Fibroblast of skin of right quadriceps (primary cell): ENCODE measurements at regions not wholly inside any gene's neighbourhood (a gene's known extent, or its start where the extent isn't known, plus 50 kb on each side); places are given as distances from the start of the nearest gene placed in this dataset.
"Not testable (repeated sequence)": the region's sequence is repeated elsewhere in the genome, so short reads cannot be mapped to it uniquely, and the experiment has no call there.

Source experiments
- DNase-seq: peaks from one replicate; pipeline ENCODE4 v3.0.0-alpha.2; 2013

GRCh38 chr14:30072454-30072853 is 144.8 kb upstream of the PRKD1 start:
- not testable (repeated sequence) for DNase-seq

GRCh38 chr14:30077946-30078345 is 150.3 kb upstream of the PRKD1 start:
- DNase-seq: peak; percentile 24

DNA sequence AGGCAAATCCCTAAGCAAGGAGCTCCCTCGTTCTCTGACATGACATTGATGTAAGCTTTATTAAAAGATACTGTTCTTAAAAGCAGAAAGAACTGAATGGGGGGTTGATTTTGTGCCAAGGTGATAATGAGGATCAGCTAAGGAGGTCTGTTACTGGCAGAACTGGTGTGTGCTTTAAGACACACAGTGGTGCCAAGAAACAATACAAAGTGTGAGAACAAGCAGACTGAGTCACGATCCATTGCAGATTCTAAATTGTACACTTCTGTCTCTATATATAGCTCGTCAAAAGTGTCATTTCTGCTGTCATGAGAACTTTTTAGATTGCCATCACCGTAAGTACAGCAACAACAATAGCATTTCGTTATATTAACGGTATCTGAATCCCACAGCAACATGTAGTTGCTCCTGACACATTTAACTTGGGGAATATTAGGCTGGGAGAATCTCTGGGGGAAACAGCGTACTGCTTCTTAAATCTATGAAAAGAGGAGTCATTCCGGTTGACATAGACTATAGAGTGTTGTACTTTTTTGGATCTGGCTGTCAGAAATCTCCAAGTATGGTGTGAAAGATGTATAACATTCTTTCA is 151.3 kb upstream of the PRKD1 start:
- no peak for DNase-seq

GRCh38 chr14:30082486-30082885 is 154.8 kb upstream of the PRKD1 start:
- DNase-seq: no peak

- no peak for DNase-seq
These were observed 157.2 kb upstream of the PRKD1 start for GRCh38 chr14:30084811-30085210.

DNA sequence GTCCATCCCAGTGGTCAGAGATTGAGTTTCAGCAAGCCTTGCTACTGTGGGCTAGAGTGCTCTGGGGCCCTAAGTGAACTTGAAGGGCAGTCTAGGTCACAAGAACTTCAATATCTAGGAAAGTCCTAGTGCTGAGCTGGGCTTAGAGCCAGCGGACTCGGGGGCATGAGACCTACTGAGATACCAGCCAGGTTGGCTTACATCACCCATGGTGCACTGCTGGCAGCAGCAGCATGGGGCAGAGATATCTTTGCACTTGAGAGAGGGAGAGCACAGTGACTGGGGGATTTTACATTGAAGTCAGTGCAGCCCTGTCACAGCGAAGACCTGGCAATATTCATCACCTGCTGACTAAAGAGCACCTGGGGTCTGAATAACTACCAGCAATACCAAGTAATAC is 158.3 kb upstream of the PRKD1 start:
- no peak for DNase-seq

DNA sequence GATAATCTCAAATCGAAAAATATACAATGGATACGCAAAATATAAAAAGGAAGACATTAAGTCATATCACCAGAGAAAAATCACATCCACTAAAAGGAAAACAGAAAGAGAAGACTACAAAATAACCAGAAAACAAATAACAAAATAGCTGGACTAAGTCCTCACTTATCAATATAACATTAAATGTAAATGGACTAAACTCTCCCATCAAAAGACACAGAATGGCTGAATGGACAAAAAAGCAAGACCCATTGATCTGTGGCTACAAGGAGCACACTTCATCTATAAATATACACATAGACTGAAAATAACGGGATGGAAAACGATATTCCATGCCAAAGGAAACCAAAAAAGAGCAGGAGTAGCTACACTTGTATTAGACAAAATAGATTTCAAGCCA is 161.0 kb upstream of the PRKD1 start:
- DNase-seq: no peak

GRCh38 chr14:30108975-30109700 is 181.5 kb upstream of the PRKD1 start:
- peak; percentile 43 for DNase-seq

GRCh38 chr14:30114051-30114450 is 186.4 kb upstream of the PRKD1 start:
- DNase-seq: peak; percentile 18

- DNase-seq: no peak
These were observed 188.1 kb upstream of the PRKD1 start for GRCh38 chr14:30115756-30116155.

GRCh38 chr14:30118992-30119640 is 191.5 kb upstream of the PRKD1 start:
- DNase-seq: no peak

DNA sequence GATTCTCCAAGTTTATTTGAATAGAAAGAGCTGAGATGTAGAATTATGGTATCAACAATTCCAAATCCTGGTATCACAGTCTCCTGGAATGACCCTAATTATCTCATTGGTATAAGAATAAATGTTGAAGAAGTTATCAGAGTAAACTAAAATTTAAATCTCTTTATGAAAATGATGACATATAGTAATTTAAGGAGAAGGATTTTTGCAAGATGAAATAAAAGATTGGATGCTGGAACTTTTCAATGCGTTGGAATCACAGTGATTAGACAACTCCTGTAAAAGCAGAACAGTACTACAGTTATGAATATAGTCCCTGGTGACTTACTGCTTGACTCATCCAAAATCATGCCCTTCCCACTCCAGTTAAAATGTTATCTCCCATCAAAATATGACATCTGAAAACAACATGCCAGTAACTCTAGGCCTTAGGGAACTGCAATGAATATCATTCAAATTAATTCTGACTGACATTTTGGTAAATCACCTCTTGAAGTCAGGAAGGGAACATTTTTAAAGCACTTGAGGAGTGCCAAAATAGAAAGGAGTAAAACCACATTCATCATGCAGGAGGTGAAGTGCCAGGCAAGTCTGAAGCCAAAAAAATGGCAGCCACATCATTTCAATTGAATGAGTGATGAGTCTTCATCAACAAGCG is 197.8 kb upstream of the PRKD1 start:
- no peak for DNase-seq

DNA sequence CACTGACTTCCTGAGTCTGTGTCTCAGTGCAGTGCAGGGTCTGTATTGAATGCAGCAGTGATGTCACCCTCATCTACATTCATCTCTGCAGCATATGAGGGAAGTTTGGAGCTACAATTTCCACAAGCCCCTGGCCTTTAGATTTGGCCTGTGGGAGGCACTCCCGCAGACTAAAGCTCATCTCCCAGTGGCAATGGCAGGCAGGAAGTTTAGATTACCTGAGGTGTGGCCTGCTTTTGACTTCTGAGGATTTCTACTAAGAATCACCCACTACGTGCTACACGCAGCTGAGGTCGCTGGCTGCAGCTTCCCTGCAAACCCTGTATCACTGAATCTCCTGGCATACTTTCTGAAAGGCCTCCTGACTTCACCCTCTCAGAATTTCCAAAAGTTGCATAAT is 202.2 kb upstream of the PRKD1 start:
- DNase-seq: peak; percentile 3

DNA sequence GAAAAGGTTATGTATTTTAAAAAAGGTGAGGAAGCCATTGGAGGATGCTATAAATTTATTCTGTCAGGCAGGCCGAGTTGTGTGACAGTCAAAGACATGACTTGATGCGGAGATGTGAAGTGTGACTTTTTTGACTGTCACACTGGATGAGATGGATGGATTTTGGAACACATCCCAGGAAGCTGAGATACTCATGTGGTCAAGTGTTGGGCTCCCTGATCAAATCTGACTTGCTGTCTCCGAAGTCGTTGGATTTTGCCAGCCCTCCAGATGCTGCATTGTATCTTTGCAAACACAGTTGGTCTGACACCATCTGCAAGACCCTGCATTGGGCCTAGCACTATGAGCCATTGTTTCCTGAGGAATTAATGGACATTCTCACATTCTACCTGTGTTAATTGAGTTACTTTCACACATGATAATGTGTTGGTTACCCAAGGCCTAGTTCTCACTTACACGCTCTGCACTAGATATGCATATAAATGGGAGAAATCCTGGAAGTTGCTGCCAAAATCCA is 204.0 kb upstream of the PRKD1 start:
- DNase-seq: no peak

- DNase-seq: no peak
These were observed 204.5 kb upstream of the PRKD1 start for GRCh38 chr14:30132196-30132595.

- DNase-seq: no peak
These were observed 207.3 kb upstream of the PRKD1 start for GRCh38 chr14:30134936-30135335.

DNA sequence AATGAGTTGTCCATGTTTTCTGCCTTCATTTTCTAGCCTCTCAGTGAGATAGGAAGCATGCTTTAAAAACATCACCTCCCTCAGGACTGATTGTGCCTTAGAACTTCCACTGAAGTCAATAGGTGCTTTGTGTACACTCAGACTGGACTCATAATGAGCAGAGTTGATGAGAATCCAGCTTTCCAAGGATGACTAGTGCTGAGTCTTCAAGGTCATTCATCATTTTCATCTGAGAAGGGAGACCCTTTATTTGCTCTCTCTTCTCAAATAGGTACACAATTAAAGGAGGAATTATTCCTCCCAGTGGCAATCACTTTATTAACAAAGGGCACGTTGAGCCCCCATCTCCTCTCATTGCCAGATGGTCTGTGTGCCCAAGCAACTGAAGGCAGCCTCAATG is 210.9 kb upstream of the PRKD1 start:
- DNase-seq: no peak

GRCh38 chr14:30142216-30142615 is 214.6 kb upstream of the PRKD1 start:
- DNase-seq: peak; percentile 22

- DNase-seq: peak; percentile 4
These were observed 216.0 kb upstream of the PRKD1 start for GRCh38 chr14:30143627-30144026.

DNA sequence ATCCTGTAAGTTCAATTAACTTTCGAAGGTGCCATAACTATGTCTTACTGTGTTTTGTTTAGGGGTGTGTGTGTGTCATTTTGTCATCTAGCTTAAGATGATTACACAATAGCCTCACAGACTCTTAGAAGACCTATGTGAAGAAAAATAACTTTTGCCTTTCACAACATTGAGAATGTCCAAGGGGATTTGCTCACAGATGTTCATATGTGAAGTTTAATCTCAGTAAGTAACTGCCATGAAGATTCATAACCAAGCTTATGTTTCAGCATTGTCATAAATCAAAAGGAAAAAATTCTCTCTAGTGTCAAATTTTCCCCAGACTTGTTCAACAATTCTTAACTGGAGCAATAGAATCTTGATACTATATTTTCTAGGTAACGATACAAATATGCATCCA is 226.1 kb upstream of the PRKD1 start:
- DNase-seq: peak; percentile 29

GRCh38 chr14:30156571-30156970 is 228.9 kb upstream of the PRKD1 start:
- no peak for DNase-seq

DNA sequence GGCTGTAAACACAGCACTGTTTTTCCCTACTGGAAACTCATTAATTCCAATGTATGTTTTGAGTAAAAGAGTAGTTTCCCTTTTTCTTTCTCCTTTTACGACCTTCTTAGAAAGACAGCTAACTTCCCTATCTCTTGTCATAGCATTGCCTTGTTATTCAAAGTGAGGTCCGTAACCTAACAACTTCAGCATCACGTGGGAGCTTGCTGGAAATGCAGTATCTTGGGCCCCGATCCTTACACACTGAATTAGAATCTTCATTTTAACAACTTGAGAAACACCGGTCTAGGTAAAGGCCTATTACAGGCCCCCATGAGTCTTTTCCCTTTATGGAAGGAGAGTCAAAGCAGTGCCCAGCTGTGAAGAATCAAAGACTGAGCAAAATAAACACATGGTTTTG is 230.7 kb upstream of the PRKD1 start:
- no peak for DNase-seq

DNA sequence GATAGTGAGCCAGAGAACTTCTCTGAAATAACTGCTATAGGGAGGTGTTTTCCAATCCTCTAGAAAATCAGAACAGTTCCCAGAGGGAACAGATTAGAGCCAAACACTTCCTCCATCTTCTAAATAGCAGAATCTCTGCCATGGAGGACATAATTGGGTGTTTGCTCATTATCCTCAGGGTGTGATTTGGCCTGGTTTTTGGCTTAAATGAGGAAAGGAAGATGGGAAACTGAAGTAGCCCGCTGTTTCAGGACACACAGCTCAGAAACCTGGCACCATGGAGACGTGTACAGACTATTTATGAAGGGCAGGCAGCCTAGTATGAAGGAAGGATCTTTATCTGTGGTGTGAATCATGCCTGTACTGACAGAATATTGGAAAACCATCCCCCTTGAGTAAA is 231.7 kb upstream of the PRKD1 start:
- peak; percentile 5 for DNase-seq

- no peak for DNase-seq
These were observed 233.0 kb upstream of the PRKD1 start for GRCh38 chr14:30160608-30161007.
